SU-DHL-6 (cell line): ENCODE measurements at regions not wholly inside any gene's neighbourhood (a gene's known extent, or its start where the extent isn't known, plus 50 kb on each side); places are given as distances from the start of the nearest gene placed in this dataset.

ENCODE experiments used
- EZH2phosphoT487 ChIP-seq: fragments of 200-600 bp; sonication (generic), shearing (Covaris generic); conservative IDR thresholded peaks from 2 replicates; pipeline ENCODE4 v1.6.1; 2018; ENCODE audit warnings: mild to moderate bottlenecking, antibody characterized with exemption, low read length, moderate library complexity, mixed read lengths
- TF ChIP-seq, protein P1 (sequence below): fragments of 200-600 bp; sonication (generic); IDR thresholded peaks from one replicate; pipeline ENCODE4 v1.5.1; 2017; ENCODE audit warnings: antibody characterized with exemption, mild to moderate bottlenecking, low read length, moderate library complexity; ENCODE audit not compliant: insufficient read depth, poor library complexity, severe bottlenecking

- TF ChIP-seq, protein P1, sequence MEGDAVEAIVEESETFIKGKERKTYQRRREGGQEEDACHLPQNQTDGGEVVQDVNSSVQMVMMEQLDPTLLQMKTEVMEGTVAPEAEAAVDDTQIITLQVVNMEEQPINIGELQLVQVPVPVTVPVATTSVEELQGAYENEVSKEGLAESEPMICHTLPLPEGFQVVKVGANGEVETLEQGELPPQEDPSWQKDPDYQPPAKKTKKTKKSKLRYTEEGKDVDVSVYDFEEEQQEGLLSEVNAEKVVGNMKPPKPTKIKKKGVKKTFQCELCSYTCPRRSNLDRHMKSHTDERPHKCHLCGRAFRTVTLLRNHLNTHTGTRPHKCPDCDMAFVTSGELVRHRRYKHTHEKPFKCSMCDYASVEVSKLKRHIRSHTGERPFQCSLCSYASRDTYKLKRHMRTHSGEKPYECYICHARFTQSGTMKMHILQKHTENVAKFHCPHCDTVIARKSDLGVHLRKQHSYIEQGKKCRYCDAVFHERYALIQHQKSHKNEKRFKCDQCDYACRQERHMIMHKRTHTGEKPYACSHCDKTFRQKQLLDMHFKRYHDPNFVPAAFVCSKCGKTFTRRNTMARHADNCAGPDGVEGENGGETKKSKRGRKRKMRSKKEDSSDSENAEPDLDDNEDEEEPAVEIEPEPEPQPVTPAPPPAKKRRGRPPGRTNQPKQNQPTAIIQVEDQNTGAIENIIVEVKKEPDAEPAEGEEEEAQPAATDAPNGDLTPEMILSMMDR = no peak
- TF ChIP-seq EZH2phosphoT487 = no peak
Measured at GRCh38 chr1:36709869-36710481, 227.3 kb upstream of the CSF3R start.
